HepG2 (cell line): ENCODE measurements at regions not wholly inside any gene's neighbourhood (a gene's known extent, or its start where the extent isn't known, plus 50 kb on each side); places are given as distances from the start of the nearest gene placed in this dataset.

Experiments
- CSRNP1 ChIP-seq: sonication (generic); formaldehyde crosslinking; IDR thresholded peaks from 2 replicates; pipeline ENCODE4 v1.8.1; 2023; ENCODE audit warnings: mild to moderate bottlenecking, missing genetic modification reagents
- ERF ChIP-seq: IDR thresholded peaks from 2 replicates; pipeline ENCODE4 v1.6.1; 2018; ENCODE audit warnings: missing biosample characterization, missing genetic modification reagents
- GATA4 ChIP-seq: sonication (generic); IDR thresholded peaks from 2 replicates; pipeline ENCODE4 v1.6.1; 2016; ENCODE audit warnings: antibody characterized with exemption, low read depth, borderline replicate concordance
- HDAC1 ChIP-seq: sonication (generic); formaldehyde crosslinking; IDR thresholded peaks from 2 replicates; pipeline ENCODE4 v1.5.1; 2020; ENCODE audit warnings: mild to moderate bottlenecking, missing genetic modification reagents
- HNRNPK ChIP-seq: fragments of 200-400 bp; formaldehyde crosslinking; IDR thresholded peaks from 2 replicates; pipeline ENCODE4 v1.6.1; 2018; ENCODE audit warnings: low read length, low read depth, moderate library complexity, mild to moderate bottlenecking; ENCODE audit not compliant: poor library complexity, severe bottlenecking
- HOXA5 ChIP-seq: sonication (generic); formaldehyde crosslinking; IDR thresholded peaks from 2 replicates; pipeline ENCODE4 v1.4.0; 2020; ENCODE audit warnings: missing genetic modification reagents
- JARID2 ChIP-seq: sonication (generic); formaldehyde crosslinking; IDR thresholded peaks from 2 replicates; pipeline ENCODE4 v1.8.1; 2023; ENCODE audit warnings: missing genetic modification reagents, inconsistent platforms; ENCODE audit not compliant: insufficient replicate concordance
- MED8 ChIP-seq: sonication (generic); formaldehyde crosslinking; IDR thresholded peaks from 2 replicates; pipeline ENCODE4 v1.8.1; 2023; ENCODE audit warnings: mild to moderate bottlenecking, missing genetic modification reagents; ENCODE audit not compliant: insufficient replicate concordance
- NFYC ChIP-seq: IDR thresholded peaks from 2 replicates; pipeline ENCODE4 v1.6.1; 2016; ENCODE audit warnings: missing genetic modification reagents, missing compliant biosample characterization
- SIN3B ChIP-seq: fragments of 150-350 bp; IDR thresholded peaks from 2 replicates; pipeline ENCODE4 v1.6.1; 2014; ENCODE audit warnings: low read length
- SKI ChIP-seq: fragments of 450-650 bp; IDR thresholded peaks from one replicate; pipeline ENCODE4 v1.6.1; 2018; ENCODE audit warnings: mild to moderate bottlenecking; ENCODE audit not compliant: partially characterized antibody
- TAF1 ChIP-seq: sonication (generic); formaldehyde crosslinking; IDR thresholded peaks from 2 replicates; pipeline ENCODE4 v1.4.0; 2020; ENCODE audit warnings: missing genetic modification reagents
- ZEB1 ChIP-seq: IDR thresholded peaks from 2 replicates; pipeline ENCODE4 v1.6.1; 2012; ENCODE audit warnings: mild to moderate bottlenecking, low read depth, inconsistent platforms; ENCODE audit not compliant: insufficient replicate concordance
- ZNF101 ChIP-seq: sonication (generic); formaldehyde crosslinking; IDR thresholded peaks from 2 replicates; pipeline ENCODE4 v1.4.0; 2020; ENCODE audit warnings: mild to moderate bottlenecking, low read depth, missing genetic modification reagents, borderline replicate concordance
- ZNF235 ChIP-seq: sonication (generic); formaldehyde crosslinking; IDR thresholded peaks from 2 replicates; pipeline ENCODE4 v1.8.1; 2023; ENCODE audit warnings: mild to moderate bottlenecking, missing genetic modification reagents, borderline replicate concordance
- ZNF280B ChIP-seq: sonication (generic); formaldehyde crosslinking; IDR thresholded peaks from 2 replicates; pipeline ENCODE4 v1.5.0; 2020; ENCODE audit warnings: missing genetic modification reagents, mild to moderate bottlenecking, borderline replicate concordance
- ZNF451 ChIP-seq: sonication (generic); formaldehyde crosslinking; IDR thresholded peaks from 2 replicates; pipeline ENCODE4 v1.5.0; 2020; ENCODE audit warnings: mild to moderate bottlenecking, missing genetic modification reagents
- ZNF550 ChIP-seq: sonication (generic); formaldehyde crosslinking; IDR thresholded peaks from 2 replicates; pipeline ENCODE4 v1.4.0; 2020; ENCODE audit warnings: mild to moderate bottlenecking, missing genetic modification reagents, borderline replicate concordance
- ZNF598 ChIP-seq: sonication (generic); formaldehyde crosslinking; IDR thresholded peaks from 2 replicates; pipeline ENCODE4 v1.5.1; 2020; ENCODE audit warnings: mild to moderate bottlenecking, missing genetic modification reagents, borderline replicate concordance
- ZNF691 ChIP-seq: sonication (generic); formaldehyde crosslinking; IDR thresholded peaks from 2 replicates; pipeline ENCODE4 v1.4.0; 2020; ENCODE audit warnings: missing genetic modification reagents, low read depth, mild to moderate bottlenecking, borderline replicate concordance
- ZNF839 ChIP-seq: sonication (generic); formaldehyde crosslinking; IDR thresholded peaks from 2 replicates; pipeline ENCODE4 v1.4.0; 2020; ENCODE audit warnings: missing genetic modification reagents, mild to moderate bottlenecking, borderline replicate concordance
- TF ChIP-seq, protein P1 (sequence below): sonication (generic); formaldehyde crosslinking; IDR thresholded peaks from 2 replicates; pipeline ENCODE4 v1.4.0; 2020; ENCODE audit warnings: missing genetic modification reagents
- TF ChIP-seq, protein P2 (sequence below): sonication (generic); formaldehyde crosslinking; IDR thresholded peaks from 2 replicates; pipeline ENCODE4 v1.4.0; 2020; ENCODE audit warnings: mild to moderate bottlenecking, missing genetic modification reagents
- TF ChIP-seq, protein P3 (sequence below): sonication (generic); formaldehyde crosslinking; IDR thresholded peaks from 2 replicates; pipeline ENCODE4 v1.8.0; 2022; ENCODE audit warnings: missing genetic modification reagents, low read depth, mild to moderate bottlenecking, borderline replicate concordance

DNA sequence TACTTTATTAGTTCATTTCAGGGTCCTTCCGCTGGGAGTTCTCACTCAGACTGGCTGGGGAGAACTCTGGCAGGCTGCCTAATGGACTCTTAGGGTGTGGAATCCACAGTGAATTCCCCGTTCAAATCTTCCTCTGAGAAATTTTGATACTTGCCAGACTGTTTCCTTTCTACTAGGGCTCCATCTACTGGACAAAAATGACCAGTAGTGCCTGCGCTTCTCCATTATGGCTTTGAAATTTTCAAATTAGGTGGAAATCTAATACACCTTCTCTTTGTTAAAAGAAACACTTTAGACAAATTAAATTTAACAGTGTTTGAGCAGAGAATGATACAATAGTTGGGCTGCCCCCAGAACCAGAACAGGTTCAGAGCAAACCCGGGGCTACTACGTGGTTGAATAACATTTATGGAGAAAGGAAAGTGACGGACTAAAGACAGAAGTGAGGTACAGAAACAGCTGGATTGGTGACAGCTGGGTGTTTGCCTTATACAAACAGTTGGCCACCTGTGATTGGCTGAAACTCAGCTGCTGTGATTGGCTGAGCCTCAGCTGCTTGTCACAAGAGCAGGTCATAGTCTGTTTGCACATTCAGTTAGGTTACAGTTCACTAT, 52.9 kb upstream of the FDX1 start (continued):
- no peak for TF ChIP-seq ZNF598 (CRISPR knock-in tag)
- no peak for TF ChIP-seq MED8 (CRISPR knock-in tag)
- TF ChIP-seq, protein P1, sequence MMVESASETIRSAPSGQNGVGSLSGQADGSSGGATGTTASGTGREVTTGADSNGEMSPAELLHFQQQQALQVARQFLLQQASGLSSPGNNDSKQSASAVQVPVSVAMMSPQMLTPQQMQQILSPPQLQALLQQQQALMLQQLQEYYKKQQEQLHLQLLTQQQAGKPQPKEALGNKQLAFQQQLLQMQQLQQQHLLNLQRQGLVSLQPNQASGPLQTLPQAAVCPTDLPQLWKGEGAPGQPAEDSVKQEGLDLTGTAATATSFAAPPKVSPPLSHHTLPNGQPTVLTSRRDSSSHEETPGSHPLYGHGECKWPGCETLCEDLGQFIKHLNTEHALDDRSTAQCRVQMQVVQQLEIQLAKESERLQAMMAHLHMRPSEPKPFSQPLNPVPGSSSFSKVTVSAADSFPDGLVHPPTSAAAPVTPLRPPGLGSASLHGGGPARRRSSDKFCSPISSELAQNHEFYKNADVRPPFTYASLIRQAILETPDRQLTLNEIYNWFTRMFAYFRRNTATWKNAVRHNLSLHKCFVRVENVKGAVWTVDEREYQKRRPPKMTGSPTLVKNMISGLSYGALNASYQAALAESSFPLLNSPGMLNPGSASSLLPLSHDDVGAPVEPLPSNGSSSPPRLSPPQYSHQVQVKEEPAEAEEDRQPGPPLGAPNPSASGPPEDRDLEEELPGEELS (CRISPR knock-in tag), result no peak
- TF ChIP-seq, protein P2, sequence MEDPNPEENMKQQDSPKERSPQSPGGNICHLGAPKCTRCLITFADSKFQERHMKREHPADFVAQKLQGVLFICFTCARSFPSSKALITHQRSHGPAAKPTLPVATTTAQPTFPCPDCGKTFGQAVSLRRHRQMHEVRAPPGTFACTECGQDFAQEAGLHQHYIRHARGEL (CRISPR knock-in tag), result no peak
- no peak for TF ChIP-seq ZNF101
- no peak for TF ChIP-seq SIN3B
- TF ChIP-seq ZNF691 (CRISPR knock-in tag), result no peak
- no peak for TF ChIP-seq ZNF550 (CRISPR knock-in tag)
- TF ChIP-seq HOXA5 (CRISPR knock-in tag), result no peak
- peak; percentile 77 for TF ChIP-seq NFYC (CRISPR knock-in tag)
- TF ChIP-seq, protein P3, sequence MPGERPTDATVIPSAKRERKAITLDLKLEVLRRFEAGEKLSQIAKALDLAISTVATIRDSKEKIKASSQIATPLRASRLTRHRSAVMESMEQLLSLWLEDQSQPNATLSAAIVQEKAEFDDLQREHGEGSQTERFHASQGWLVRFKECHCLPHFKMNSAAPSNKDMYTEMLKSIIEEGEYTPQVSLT (CRISPR knock-in tag), result no peak
- TF ChIP-seq CSRNP1, result no peak
- TF ChIP-seq ZNF839, result no peak
- no peak for TF ChIP-seq TAF1 (CRISPR knock-in tag)
- TF ChIP-seq ERF (CRISPR knock-in tag), result no peak
- TF ChIP-seq HNRNPK, result no peak
- no peak for TF ChIP-seq GATA4
- peak; percentile 72; the same call in 1 of the 2 replicates for TF ChIP-seq HDAC1 (CRISPR knock-in tag)
- no peak for TF ChIP-seq ZNF451 (CRISPR knock-in tag)
- TF ChIP-seq SKI, result no peak
- no peak for TF ChIP-seq ZEB1
- TF ChIP-seq JARID2 (CRISPR knock-in tag), result no peak
- TF ChIP-seq ZNF235 (CRISPR knock-in tag), result no peak
- no peak for TF ChIP-seq ZNF280B (CRISPR knock-in tag)
